LHCN-M2 (cell line): ENCODE measurements at regions not wholly inside any gene's neighbourhood (a gene's known extent, or its start where the extent isn't known, plus 50 kb on each side); places are given as distances from the start of the nearest gene placed in this dataset.
"Not testable (repeated sequence)": the region's sequence is repeated elsewhere in the genome, so short reads cannot be mapped to it uniquely, and the experiment has no call there.

ENCODE experiments used
- DNase-seq: peaks from one replicate; pipeline ENCODE4 v3.0.0-alpha.2; 2012; ENCODE audit warnings: low read depth

- no peak for DNase-seq
Measured at GRCh38 chr11:98300719-98301118, 720.0 kb upstream of the CNTN5 start.

DNA sequence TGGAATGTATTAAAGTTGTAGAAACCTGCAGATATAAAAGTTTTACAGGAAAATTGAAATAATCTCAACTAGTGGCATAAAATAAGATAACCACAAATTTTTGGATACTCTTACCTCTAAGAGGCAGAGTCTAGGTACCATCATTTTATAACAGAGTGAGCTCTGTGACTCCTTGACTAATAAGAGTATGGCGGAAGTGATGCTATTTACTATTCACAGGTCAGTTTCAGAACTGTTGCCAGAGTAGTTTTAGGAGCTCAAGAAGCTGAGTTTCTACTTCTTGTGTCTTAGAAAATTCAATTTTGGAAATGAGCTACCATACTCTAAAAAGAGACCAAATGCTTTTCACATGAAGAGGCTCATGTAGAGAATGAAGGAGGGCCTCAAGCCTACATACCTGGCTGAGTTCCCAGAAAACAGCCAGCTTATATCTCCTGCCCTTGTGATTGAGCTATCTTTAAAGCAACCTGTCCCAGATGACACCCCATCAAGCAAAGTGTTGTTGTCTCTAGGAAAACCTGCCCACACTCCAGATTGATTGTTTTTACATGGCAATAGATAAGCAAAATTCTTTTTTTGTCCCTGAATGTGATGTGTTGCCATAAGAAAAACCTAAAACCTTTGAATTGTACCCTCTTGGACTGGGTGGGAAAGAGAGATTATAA, 712.8 kb upstream of the CNTN5 start:
- no peak for DNase-seq

GRCh38 chr11:98330306-98330705, 690.4 kb upstream of the CNTN5 start:
- DNase-seq = not testable (repeated sequence)

DNA sequence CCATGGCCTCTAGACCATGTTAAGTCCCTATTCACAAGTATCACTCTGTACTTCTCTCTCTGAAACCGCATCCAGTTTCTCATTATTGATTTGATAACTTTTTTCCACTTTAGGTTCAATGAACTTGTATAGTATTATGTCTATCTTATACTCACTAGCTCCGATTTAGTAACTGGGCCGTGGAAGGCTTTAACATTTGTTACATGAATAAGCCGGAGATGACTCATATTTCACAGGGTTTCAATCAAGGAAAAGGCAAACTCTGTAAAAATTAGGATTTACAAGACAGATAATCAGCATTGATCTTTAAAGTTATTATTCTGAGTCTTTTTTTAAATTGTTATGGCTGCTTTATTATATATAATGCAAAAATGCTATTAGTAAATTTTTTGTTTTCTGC, 662.2 kb upstream of the CNTN5 start:
- DNase-seq = no peak

GRCh38 chr11:98365190-98365589, 655.6 kb upstream of the CNTN5 start:
- DNase-seq = no peak

GRCh38 chr11:98365941-98366340, 654.8 kb upstream of the CNTN5 start:
- no peak for DNase-seq

DNA sequence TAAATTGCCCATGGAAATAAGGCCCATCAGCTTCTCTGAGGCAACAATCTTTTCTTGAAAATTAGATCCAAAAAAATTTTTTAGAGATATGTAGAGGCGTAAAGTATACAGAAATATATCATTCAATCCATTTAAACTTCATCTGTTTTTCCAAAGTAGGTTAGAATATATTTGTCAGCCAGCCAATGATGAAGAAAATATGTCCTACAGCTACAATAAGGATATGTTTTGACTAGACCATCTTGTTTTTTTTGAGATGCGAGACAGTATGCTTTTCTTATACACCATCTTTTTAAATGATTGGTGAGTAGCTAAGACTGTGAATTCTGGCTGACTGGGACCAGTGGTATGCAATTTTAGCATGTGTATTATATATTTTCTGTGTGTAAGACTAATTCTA, 630.4 kb upstream of the CNTN5 start:
- DNase-seq = no peak

DNA sequence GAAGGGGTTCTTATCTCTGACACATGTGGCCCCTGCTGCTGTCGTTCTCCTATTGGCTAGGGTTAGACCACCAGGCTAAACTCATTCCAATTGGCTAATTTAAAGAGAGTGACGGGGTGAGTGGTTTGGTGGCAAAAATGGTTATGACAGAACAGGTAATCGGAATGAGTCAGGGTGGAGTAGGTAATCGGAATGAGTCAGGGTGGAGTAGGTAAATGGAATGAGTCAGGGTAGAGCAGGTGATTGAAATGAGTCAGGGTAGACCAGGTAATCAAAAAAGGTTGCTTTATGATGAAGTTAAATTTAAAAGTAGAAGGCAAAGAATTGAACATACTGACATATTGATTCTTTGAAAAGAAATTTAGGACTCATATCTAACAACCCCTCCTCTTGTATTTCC, 626.2 kb upstream of the CNTN5 start:
- not testable (repeated sequence) for DNase-seq

GRCh38 chr11:98398508-98398907, 622.2 kb upstream of the CNTN5 start:
- DNase-seq = no peak

DNA sequence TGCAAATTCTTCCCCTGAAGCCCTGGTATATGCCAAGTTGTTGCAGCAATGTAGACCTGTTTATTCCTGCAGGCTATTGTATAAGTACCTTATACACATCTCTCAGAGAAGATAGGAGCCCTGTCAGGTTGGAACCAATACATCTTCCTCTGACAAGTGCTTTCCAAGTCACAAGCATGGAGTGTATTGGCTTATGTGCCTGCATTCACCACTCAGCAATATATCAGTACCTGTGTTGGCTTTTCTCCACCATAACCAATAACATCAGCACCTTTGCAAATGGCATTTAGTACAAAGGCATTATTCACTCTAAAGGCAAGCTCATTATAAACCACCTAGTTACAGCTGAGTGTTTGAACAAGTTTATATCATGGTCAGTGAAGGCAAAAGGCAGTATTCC, 611.7 kb upstream of the CNTN5 start:
- no peak for DNase-seq

DNA sequence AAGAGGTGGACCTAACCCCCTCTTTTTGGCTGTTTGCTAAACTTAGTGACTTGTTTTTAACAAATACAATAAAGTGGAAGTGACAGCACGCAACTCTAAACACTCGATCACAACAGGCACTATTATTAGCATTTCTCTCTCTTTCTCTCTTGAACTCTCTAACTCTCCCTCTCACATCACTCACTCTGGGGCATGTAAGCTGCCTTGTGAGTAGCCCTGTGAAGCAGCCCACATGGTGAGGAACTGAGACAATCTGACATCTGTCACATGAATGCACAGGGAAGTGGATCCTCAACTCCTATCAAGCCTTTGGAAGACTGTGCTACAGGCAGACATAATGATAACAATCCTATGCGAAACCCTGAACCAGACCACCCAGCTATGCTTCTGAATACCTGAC, 609.0 kb upstream of the CNTN5 start:
- DNase-seq = no peak

DNA sequence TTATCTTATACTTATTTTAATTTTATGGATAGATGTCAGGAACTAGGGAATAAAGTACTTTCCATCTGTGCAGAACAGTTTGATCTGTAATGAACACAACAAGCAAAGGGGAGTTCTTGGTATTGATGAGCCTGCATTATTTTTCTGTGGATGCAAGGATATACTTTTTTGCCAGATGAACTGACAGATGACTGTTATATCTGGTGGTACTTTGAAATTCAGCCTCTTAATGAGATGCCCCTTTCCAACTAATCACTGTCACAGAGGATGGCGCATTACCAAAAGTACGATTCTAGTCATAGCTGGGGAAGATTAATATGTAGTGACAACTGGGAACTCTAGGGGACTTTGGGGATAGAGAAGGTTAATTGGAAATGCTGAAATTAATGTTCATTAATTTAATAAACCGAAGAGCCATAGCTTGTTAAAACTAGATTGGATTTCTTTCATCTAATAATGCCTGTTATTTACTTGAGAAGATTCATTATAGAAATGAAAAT, 603.4 kb upstream of the CNTN5 start:
- DNase-seq = no peak

DNA sequence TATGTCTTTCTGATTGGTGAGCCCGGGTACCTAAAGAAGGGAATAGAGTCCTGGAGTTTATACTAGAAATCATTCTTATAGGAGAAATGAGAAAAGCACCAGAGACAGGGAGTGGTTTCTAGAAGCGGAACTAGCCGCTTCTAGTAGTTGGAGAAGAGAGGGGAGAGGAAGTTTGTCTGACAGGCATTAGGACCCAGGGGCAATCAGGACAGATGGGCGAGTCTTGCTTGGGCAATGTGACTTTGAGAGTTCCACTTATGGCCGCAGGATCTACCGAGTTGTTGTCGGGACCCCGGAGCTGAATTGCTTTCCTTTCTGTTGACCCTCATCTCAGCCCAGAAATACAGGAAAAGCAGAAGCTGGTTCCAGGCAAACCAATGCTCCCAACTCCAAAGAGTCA, 596.8 kb upstream of the CNTN5 start:
- no peak for DNase-seq

DNA sequence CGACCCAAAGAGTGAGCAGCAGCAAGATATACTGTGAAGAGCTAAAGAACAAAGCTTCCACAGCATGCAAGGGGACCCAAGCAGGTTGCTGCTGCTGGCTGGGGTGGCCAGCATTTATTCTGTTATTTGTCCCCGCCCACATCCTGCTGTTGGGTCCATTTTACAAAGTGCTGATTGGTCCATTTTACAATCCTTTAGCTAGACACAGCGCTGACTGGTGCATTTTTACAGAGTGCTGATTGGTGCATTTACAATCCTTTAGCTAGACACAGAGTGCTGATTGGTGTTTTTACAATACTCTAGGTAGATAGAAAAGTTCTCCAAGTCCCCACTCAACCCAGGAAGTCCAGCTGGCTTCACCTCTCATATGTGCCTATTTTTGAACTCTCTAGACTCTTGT, 596.0 kb upstream of the CNTN5 start:
- not testable (repeated sequence) for DNase-seq

DNA sequence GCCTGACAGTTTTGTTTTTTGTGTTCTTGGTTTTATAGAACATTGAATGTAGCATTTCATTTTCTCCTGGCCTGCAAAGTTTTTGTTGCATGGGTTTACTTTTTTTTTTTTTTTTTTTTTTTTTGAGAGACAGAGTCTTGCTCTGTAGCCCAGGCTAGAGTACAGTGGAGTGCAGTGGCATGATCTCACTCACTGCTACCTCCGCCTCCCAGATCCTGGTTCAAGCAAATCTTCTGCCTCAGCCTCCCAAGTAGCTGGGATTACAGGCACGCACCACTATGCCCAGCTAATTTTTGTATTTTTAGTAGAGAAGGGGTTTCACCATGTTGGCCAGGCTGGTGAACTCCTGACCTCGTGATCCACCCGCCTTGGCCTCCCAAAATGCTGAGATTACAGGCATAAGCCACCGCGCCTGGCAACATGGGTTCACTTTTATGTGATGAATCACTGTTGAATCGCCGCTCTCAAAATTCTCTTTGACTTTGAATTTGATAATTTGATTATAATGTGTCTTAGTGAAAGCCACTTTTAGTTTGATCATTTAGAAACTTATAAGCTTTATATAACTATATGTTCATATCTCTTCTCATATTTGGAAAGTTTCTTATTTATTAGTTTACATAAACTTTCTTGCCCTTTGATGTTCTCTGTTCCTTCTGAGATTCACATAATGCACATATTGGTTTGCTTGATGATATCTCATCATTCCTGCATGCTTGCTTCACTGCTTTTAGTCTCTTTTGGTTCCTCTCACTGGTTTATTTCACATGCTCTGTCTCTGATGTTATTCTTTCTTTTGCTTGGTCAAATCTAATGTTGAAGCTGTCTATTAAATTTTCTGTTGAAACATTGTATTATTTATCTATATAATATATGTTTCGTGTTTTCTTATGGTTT, 589.0 kb upstream of the CNTN5 start:
- DNase-seq = no peak

DNA sequence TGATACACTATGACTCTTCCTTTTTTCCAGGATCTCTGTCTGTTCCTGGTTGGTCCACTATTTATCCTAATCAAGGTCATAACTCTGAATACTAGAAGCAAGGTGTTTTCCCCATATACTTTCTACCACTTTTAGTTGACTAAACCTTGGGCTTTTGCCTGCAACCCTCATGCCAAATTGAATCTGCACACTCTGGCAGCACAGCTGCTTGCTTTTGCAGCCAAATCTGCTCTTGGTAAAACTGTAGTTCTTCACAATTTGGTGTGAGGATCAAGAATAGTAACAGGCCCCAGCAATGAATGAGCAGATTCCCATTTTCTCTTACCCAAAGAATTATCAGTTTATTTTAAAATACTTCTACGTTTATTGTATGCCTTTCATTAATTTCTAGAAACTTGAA, 586.5 kb upstream of the CNTN5 start:
- DNase-seq = no peak

DNA sequence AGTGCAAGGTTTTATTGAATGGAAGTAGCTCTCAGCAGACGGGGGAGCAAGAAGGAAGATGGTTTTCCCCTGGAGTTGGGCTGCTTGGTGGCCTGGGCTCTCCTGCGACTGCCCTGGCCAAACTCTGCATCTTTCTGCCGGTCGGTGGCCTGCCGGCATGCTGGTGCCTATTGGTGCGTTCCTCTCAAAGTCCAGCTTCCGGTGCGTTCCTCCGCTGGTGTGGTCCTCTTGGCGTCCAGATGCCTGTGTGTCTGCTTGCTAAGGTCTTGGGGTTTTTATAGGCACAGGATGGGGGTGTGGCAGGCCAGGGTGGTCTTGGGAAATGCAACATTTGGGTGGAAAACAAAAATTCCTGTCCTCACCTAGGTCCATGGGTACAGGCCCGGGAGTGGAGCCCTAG, 567.4 kb upstream of the CNTN5 start:
- no peak for DNase-seq

- no peak for DNase-seq
Measured at GRCh38 chr11:98455500-98456307, 565.0 kb upstream of the CNTN5 start.

DNA sequence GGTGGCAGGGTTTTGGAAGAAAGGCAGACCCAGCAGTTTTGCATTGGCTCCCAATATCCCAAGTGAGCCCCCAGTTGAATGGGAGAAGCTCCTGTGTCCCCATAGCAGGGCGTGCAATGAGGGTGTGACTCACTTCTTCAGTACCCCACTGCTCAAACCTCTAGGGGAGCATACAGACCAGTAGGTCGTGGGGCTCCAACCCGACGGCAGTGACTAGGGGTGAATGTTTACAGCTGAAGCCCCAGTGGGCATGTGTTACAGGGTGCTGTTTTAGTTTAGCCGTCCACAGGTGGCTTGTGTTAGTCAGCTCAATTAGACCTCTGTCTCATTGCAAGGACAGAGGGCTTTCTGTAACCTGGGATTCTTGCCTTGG, 564.5 kb upstream of the CNTN5 start:
- DNase-seq = no peak

GRCh38 chr11:98495016-98495415, 525.7 kb upstream of the CNTN5 start:
- DNase-seq = no peak

GRCh38 chr11:98495601-98496000, 525.1 kb upstream of the CNTN5 start:
- no peak for DNase-seq

DNA sequence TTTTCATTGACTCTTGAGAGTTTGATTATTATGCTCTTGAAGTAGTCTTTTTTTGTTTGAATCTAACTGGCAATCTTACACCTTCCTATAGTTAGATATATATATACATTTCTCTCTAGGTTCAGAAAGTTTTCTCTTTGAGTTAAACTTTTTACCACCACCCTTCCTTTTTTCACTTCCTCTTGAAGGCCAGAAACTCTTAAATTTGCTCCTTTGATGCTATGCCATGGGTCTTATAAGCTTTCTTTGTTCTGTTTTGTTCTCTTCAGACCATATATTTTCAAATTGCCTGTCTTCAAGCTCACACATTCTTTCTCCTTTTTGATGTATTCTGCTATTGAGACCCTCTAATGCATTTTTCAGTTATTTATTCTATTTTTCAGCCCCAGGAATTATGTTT, 513.5 kb upstream of the CNTN5 start:
- DNase-seq = no peak
